HG02623 (cell line): ENCODE measurements at regions not wholly inside any gene's neighbourhood (a gene's known extent, or its start where the extent isn't known, plus 50 kb on each side); places are given as distances from the start of the nearest gene placed in this dataset.

Experiments used
- ATAC-seq: cut with Tn5 transposase; IDR thresholded peaks from one replicate; pipeline ENCODE4 v1.9.1; 2021; ENCODE audit warnings: moderate library complexity; ENCODE audit not compliant: unreplicated experiment

DNA sequence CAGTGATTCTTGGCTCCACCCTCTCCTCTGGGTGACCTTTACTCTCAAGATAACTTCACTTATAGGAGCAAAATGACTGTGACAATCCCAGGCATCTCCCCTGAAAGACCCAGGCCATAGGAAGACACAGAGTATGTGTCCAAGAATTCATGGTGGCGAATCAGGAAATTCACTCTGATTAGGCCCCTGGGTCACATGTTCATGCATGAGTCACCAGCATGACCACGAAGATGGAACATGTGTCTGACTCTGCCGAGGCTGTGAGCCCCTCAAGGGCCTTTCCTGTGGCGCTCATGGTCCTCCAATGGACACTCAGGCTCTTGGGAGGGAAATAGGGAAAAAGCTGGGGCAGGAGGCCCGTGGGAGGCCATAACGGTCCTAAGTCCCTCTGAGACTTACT lies 74.0 kb upstream of the TEX51 start:
- no peak for ATAC-seq

DNA sequence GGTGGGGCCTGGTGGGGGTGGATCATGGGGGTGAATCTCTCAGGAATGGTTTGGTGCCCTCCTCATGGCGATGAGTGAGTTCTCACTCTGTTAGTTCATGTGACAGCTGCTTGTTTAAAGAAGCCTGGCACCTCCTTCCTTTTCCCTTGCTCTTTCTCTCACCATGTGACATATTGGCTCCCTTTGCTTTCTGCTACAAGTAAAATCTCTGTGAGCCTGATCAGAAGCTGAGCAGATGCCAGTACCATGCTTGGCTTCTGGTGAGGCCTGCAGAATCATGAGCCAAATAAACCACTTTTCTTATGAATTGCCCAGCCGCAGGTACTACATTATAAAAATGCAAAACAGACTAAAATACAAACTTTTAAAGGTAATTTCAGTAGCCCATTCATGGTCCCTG lies 73.4 kb upstream of the TEX51 start:
- no peak for ATAC-seq

DNA sequence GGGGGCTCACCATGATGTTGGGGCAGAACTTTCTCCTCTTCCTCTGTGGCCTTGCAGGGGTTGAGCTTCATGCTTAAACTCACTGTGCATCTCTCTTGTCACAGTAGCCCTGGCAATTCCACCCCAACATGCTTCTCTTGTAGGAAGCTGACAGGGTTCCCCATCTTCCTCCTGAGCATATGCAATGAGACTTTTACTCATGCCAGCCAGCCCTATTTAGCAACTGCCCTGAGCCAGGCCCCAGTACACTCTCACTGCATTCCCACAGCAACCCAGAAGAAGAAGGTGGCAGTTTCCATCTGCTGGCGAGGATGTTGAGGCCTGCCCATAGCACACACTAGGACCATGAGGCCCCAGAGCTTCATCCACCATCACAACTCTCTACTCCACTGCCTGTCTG lies 72.2 kb upstream of the TEX51 start:
- ATAC-seq = no peak

- ATAC-seq = no peak
Measured at GRCh38 chr2:126827371-126827770, 71.3 kb upstream of the TEX51 start.

DNA sequence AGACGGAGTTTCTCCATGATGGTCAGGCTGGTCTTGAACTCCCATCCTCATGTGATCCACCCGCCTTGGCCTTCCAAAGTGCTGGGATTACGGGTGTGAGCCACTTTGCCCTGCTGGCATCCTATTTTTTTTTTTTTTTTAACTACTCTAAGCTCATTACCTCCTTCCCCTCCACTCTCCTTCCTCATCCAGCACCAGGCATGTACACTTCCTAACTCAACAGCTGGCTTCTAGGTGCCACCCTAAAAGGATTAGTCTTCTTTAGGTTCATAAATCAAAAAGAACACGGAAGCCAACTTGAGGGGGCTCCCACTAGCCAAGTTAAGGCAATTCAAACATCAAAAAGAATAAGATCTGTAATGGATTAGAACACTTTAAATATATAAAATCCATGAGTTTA lies 70.6 kb upstream of the TEX51 start:
- ATAC-seq = no peak

- ATAC-seq = no peak
Measured at GRCh38 chr2:126828491-126828890, 70.2 kb upstream of the TEX51 start.

DNA sequence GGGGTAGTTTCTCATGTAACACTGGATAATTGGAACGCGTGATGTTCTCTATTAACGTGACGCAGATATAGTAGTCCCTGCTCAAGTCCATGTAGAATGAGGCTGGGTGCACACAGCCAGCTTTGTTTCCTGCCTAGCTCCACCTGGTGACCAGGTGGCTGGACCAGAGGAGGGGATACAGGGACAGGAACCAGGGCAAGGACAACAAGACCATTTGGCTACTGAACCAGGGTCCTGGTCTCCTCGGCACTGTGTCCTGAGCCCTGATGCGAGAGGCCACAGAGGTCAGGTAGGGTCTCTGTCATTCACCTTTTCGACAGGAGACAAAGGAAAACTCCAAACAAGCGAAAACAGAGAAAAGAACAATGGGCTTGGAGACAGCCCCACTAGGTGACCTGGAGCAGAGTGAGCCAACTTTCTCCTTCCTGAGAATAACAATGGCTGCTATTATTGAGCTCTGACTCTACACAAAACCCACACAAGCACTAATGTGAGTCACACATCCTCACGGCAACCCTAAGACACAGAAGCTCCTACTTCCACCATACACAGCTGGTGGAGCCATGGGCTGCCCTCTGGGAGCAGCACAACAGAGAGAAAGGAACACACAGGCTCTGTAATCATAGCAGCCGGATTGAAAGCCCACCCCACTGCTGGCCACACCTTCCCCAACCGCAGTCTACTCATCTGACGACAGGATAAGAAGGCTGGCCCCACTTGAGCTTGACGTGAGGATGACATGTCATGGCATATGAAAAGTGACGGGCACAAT lies 67.3 kb upstream of the TEX51 start:
- no peak for ATAC-seq

DNA sequence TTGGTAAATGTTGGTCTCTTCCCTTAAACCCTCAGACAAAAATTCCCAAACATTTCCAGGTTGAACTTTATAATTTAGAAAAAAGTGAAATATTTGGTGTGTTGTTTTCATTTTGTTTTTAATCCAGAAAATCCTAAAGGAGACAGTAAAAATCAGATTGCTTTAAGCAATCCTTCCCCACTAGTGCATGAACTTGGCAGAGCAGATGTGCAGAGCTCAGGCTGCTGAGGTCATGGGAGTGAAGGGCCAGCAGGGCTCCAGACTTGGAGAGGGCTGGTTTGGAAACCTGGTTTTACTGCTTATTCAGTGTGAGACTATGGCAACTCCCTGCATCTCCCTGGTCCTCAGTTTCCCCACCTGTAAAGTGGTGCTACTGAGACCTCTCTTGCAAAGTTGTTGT lies 66.7 kb upstream of the TEX51 start:
- no peak for ATAC-seq

DNA sequence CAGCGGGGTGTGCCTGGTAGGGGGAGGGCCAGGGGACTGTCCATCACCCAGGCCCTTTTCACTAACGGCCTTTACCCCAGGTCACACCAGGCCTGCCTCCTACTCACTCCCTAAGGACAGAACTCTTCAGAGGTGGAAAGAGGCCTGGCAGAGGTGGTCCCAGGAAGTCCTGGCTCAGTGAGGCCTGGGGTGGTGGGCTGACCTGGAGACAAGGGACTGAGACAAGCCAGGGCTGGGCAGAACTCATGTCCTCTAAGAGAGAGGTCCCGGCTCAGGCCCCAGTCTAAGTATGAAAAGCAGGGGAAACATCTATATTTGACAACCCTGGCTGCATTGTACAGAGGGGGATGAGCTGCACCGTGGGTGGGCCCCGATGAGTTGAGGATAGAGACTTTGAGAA lies 65.9 kb upstream of the TEX51 start:
- no peak for ATAC-seq

GRCh38 chr2:126834006-126834659 lies 64.6 kb upstream of the TEX51 start:
- ATAC-seq = no peak

DNA sequence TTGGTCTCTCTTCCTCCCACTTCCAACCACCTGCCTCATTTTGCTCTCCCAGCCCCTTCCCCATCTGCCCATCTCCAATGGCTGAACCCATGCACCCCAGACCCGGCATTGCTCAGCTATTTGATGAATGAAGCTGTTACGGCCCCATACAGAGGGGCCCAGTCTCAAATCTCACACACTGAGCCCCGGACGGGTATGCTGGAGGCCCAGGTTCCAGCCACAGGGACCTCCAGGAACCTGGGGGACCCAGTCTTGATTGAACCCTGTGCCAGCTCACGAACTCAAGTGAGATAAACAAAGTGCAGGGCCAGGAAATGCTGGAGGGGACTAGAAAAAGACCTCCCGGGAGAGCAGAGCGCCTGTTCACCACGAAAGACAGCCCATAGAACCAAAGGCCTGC lies 63.4 kb upstream of the TEX51 start:
- ATAC-seq = no peak

- no peak for ATAC-seq
Measured at GRCh38 chr2:126835831-126836230, 62.9 kb upstream of the TEX51 start.

GRCh38 chr2:126836761-126837679 lies 61.7 kb upstream of the TEX51 start:
- no peak for ATAC-seq

DNA sequence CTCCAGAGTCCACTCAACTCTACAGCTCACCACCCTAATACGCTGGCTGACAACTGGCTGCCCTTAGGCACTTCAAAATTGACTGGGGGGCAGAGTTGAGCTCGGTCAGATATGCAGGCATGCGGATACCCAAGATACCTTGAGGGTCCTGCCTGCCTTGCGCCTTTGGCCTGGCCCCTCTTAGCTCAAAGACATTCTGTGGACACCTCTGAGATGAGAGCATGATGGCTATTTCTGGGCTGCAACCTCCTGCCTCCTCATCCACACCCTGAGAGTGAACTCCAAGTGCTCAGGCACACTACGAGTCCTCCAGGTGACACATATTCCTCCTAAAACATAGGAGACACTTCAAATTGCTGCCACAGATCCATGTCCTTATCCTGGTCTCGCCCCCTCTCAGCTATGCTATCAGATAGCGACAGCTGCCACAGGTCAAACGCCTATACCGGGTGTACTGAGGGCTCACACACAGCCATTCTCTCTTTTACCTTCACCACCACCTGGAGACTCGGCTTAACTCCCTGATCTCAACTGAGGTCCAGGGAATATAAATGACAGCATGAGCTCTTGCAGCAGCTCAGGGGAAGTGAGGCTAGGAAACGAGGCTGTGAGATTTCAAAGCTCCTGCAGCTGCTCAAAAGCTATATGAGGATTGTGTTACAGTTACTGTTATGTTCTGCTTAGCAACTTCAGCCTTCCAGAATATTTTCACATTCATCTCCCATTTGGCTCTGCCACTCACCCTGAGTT lies 60.5 kb upstream of the TEX51 start:
- no peak for ATAC-seq

- no peak for ATAC-seq
Measured at GRCh38 chr2:126838716-126838985, 60.0 kb upstream of the TEX51 start.

GRCh38 chr2:126839796-126840195 lies 58.9 kb upstream of the TEX51 start:
- no peak for ATAC-seq

- no peak for ATAC-seq
Measured at GRCh38 chr2:126843081-126843480, 55.6 kb upstream of the TEX51 start.

GRCh38 chr2:126846241-126846640 lies 52.4 kb upstream of the TEX51 start:
- ATAC-seq = no peak
